AG09319 (cell line): ENCODE measurements at regions not wholly inside any gene's neighbourhood (a gene's known extent, or its start where the extent isn't known, plus 50 kb on each side); places are given as distances from the start of the nearest gene placed in this dataset.
A peak's percentile ranks its signal among the peaks of the same experiment; 100 is the strongest.
"Not testable (repeated sequence)": the region's sequence is repeated elsewhere in the genome, so short reads cannot be mapped to it uniquely, and the experiment has no call there.

ENCODE experiments used
- DNase-seq: peaks from one replicate; pipeline ENCODE4 v3.0.0-alpha.2; 2010; ENCODE audit warnings: low read depth; ENCODE audit errors: extremely low read depth
- CTCF ChIP-seq: IDR thresholded peaks from 2 replicates; pipeline ENCODE4 v1.5.1; 2011; ENCODE audit warnings: low read depth, mild to moderate bottlenecking, inconsistent platforms, low read length, moderate library complexity

GRCh38 chr5:21485458-21486000 is 1367.6 kb downstream of the CDH12 start:
- peak; percentile 3 for TF ChIP-seq CTCF
- DNase-seq = not testable (repeated sequence)

- not testable (repeated sequence) for DNase-seq
These were observed 1368.7 kb downstream of the CDH12 start for GRCh38 chr5:21484498-21484889.

- DNase-seq = not testable (repeated sequence)
These were observed 1369.2 kb downstream of the CDH12 start for GRCh38 chr5:21483790-21484497.

- DNase-seq = not testable (repeated sequence)
These were observed 1370.0 kb downstream of the CDH12 start for GRCh38 chr5:21482983-21483650.

GRCh38 chr5:21482522-21482921 is 1370.6 kb downstream of the CDH12 start:
- DNase-seq = not testable (repeated sequence)

GRCh38 chr5:21481320-21482270 is 1371.5 kb downstream of the CDH12 start:
- not testable (repeated sequence) for DNase-seq

GRCh38 chr5:21480054-21480453 is 1373.1 kb downstream of the CDH12 start:
- not testable (repeated sequence) for DNase-seq

GRCh38 chr5:21473981-21474380 is 1379.2 kb downstream of the CDH12 start:
- not testable (repeated sequence) for DNase-seq

GRCh38 chr5:21473436-21473835 is 1379.7 kb downstream of the CDH12 start:
- not testable (repeated sequence) for DNase-seq

GRCh38 chr5:21471691-21472090 is 1381.5 kb downstream of the CDH12 start:
- DNase-seq = not testable (repeated sequence)

GRCh38 chr5:21469523-21470101 is 1383.5 kb downstream of the CDH12 start:
- not testable (repeated sequence) for DNase-seq
- TF ChIP-seq CTCF = peak; percentile 27

- not testable (repeated sequence) for DNase-seq
These were observed 1385.6 kb downstream of the CDH12 start for GRCh38 chr5:21467544-21467943.

GRCh38 chr5:21459744-21460073 is 1393.4 kb downstream of the CDH12 start:
- not testable (repeated sequence) for DNase-seq
